ENCODE measurements at regions not wholly inside any gene's neighbourhood (a gene's known extent, or its start where the extent isn't known, plus 50 kb on each side); places are given as distances from the start of the nearest gene placed in this dataset.

- DNase-seq (ENCODE audit: low spot score in 2 of 2) (no peak), ATAC-seq (ENCODE audit: low read depth) (no peak)
- H3K27ac Mint-ChIP-seq, result no peak overlapping the region
- H3K4me3 Mint-ChIP-seq, result no peak overlapping the region
- peaks cover 7% of the 10 kb centered on the region for H3K9me3 Mint-ChIP-seq
- peaks cover 29% of the 10 kb centered on the region for H3K27me3 Mint-ChIP-seq
- no peaks in the 10 kb centered on the region for H3K4me1 Mint-ChIP-seq
- peaks cover 3% of the 10 kb centered on the region for H3K36me3 Mint-ChIP-seq
These were observed 53.5 kb upstream of the FLT1 start for GRCh38 chr13:28548468-28548867.

- DNase-seq (ENCODE audit: low spot score in 2 of 2) (no peak), ATAC-seq (ENCODE audit: low read depth) (no peak)
- H3K27me3 Mint-ChIP-seq, result peaks cover 37% of the 10 kb centered on the region
- peaks cover 3% of the 10 kb centered on the region for H3K36me3 Mint-ChIP-seq
- H3K9me3 Mint-ChIP-seq, result peaks cover 9% of the 10 kb centered on the region
- H3K4me1 Mint-ChIP-seq, result peaks cover 3% of the 10 kb centered on the region
- no peak overlapping the region for H3K4me3 Mint-ChIP-seq
- H3K27ac Mint-ChIP-seq, result no peak overlapping the region
These were observed 50.8 kb upstream of the FLT1 start for GRCh38 chr13:28545583-28546333.
